Endothelial cell of umbilical vein (primary cell): ENCODE measurements at regions not wholly inside any gene's neighbourhood (a gene's known extent, or its start where the extent isn't known, plus 50 kb on each side); places are given as distances from the start of the nearest gene placed in this dataset.

Experiments used
- BruUV-seq: library from RNA; stranded (reverse); fragments of 400-500 nt; replicated peaks from 2 replicates; lab custom pipeline; 2021; lab: Mats Ljungman, UMichigan
- CTCF ChIA-PET: fragments of 300-600, 350-600 bp; sonication (Branson Sonifier 250); formaldehyde crosslinking; loops from one replicate; lab custom pipeline; 2021; ENCODE audit warnings: antibody characterized with exemption, inconsistent platforms; lab: Charles Lee
- POLR2A ChIA-PET: fragments of 300-600, 350-600 bp; sonication (Branson Sonifier 250); formaldehyde crosslinking; loops from one replicate; lab custom pipeline; 2021; ENCODE audit warnings: antibody characterized with exemption, inconsistent platforms; lab: Charles Lee
- DNase-seq: peaks from one replicate; pipeline ENCODE4 v3.0.0-alpha.2; 2011; ENCODE audit warnings: low read depth, low spot score
- FAIRE-seq: peaks from 2 replicates; lab custom pipeline; 2011; peaks lifted over from hg19 to GRCh38; lab: Jason Lieb, UNC
- H2AFZ ChIP-seq: 2 replicates; pipeline ENCODE4 v1.6.0; 2012; ENCODE audit warnings: low read depth, low read length, control low read depth, inconsistent platforms
- H3K27ac ChIP-seq: 2 replicates; pipeline ENCODE4 v1.5.1; 2011; ENCODE audit warnings: low read depth, mild to moderate bottlenecking, control low read depth, low read length, moderate library complexity; ENCODE audit not compliant: insufficient read depth
- H3K27me3 ChIP-seq, 2 experiments: 2 replicates each; pipeline versions ENCODE4 v1.6.0 to v1.6.1; 2011; ENCODE audit warnings: low read length in 2 of 2, mixed read lengths in 1 of 2; ENCODE audit not compliant: control insufficient read depth in 2 of 2, insufficient read depth in 2 of 2
- H3K36me3 ChIP-seq, 2 experiments: 2 replicates in 1 of 2; 3 replicates in 1 of 2; pipeline ENCODE4 v1.5.1; 2011; ENCODE audit warnings: low read length in 2 of 2, mild to moderate bottlenecking in 1 of 2, moderate library complexity in 1 of 2; ENCODE audit not compliant: control insufficient read depth in 2 of 2, insufficient read depth in 2 of 2; ENCODE audit errors: extremely low read depth in 1 of 2
- H3K4me1 ChIP-seq: 3 replicates; pipeline ENCODE4 v1.5.1; 2011; ENCODE audit warnings: mild to moderate bottlenecking, low read length; ENCODE audit not compliant: control insufficient read depth, insufficient read depth; ENCODE audit errors: extremely low read depth
- H3K4me2 ChIP-seq: 2 replicates; pipeline ENCODE4 v1.6.1; 2011; ENCODE audit warnings: low read length, control low read depth, mixed read lengths; ENCODE audit not compliant: insufficient read depth
- H3K4me3 ChIP-seq, 3 experiments: fragments of 200-600 bp in 1 of 3; sonication (generic), shearing (Covaris generic) in 1 of 3; replicated peaks in 1 of 3; 2 replicates each; pipeline ENCODE4 v1.5.1; 2011 to 2016; ENCODE audit warnings: control low read depth in 3 of 3, low read length in 3 of 3, mild to moderate bottlenecking in 2 of 3, inconsistent platforms in 1 of 3, low read depth in 1 of 3, moderate library complexity in 1 of 3; ENCODE audit not compliant: insufficient read depth in 1 of 3
- H3K79me2 ChIP-seq: 2 replicates; pipeline ENCODE4 v1.6.0; 2012; ENCODE audit warnings: low read length, inconsistent platforms; ENCODE audit not compliant: control insufficient read depth, insufficient read depth
- H3K9ac ChIP-seq: replicated peaks from 2 replicates; pipeline ENCODE3; 2011; ENCODE audit warnings: low read length, control low read depth; ENCODE audit not compliant: insufficient read depth; ENCODE audit errors: extremely low read depth
- H3K9me1 ChIP-seq: replicated peaks from 3 replicates; pipeline ENCODE4 v1.6.0; 2011; ENCODE audit warnings: mild to moderate bottlenecking, low read length; ENCODE audit not compliant: control insufficient read depth, insufficient read depth; ENCODE audit errors: extremely low read depth
- H3K9me3 ChIP-seq: replicated peaks from 2 replicates; pipeline ENCODE4 v1.5.1; 2012; ENCODE audit warnings: low read length, inconsistent platforms; ENCODE audit not compliant: control insufficient read depth, insufficient read depth
- H4K20me1 ChIP-seq: replicated peaks from 2 replicates; pipeline ENCODE3; 2011; ENCODE audit warnings: mild to moderate bottlenecking, low read length; ENCODE audit not compliant: control insufficient read depth, insufficient read depth; ENCODE audit errors: extremely low read depth
- EZH2 ChIP-seq: IDR thresholded peaks from 2 replicates; pipeline ENCODE4 v1.6.1; 2012; ENCODE audit warnings: borderline replicate concordance, low read depth, mild to moderate bottlenecking, moderate library complexity, low read length, inconsistent platforms; ENCODE audit not compliant: severe bottlenecking
- FOS ChIP-seq: IDR thresholded peaks from 2 replicates; pipeline ENCODE4 v1.6.1; 2011; ENCODE audit warnings: mild to moderate bottlenecking, low read length, moderate library complexity, borderline replicate concordance; ENCODE audit not compliant: insufficient read depth
- GATA2 ChIP-seq: IDR thresholded peaks from 2 replicates; pipeline ENCODE4 v1.7.0; 2011; ENCODE audit warnings: low read depth, mild to moderate bottlenecking, moderate library complexity, mixed read lengths, low read length; ENCODE audit not compliant: insufficient read length, insufficient read depth
- JUN ChIP-seq: IDR thresholded peaks from 2 replicates; pipeline ENCODE4 v1.6.1; 2011; ENCODE audit warnings: borderline replicate concordance, low read depth; ENCODE audit not compliant: insufficient read length, insufficient read depth
- MYC ChIP-seq: IDR thresholded peaks from one replicate; pipeline ENCODE4 v1.6.1; 2011; ENCODE audit warnings: mild to moderate bottlenecking, low read depth, low read length
- POLR2A ChIP-seq: IDR thresholded peaks from 2 replicates; pipeline ENCODE4 v1.6.1; 2012; ENCODE audit warnings: low read depth, mild to moderate bottlenecking, control low read depth, low read length
- POLR2AphosphoS5 ChIP-seq: IDR thresholded peaks from 2 replicates; pipeline ENCODE4 v1.6.1; 2012; ENCODE audit warnings: low read depth, mild to moderate bottlenecking, control low read depth, low read length, moderate library complexity; ENCODE audit not compliant: insufficient read depth
- dilution Hi-C: fragments of 300-500 bp; cut with MboI; formaldehyde crosslinking; loops from one replicate; pipeline ENCODE4 v1.15.0; 2019; ENCODE audit warnings: low sequenced_read_pairs; ENCODE audit not compliant: extremely low pct_ligation_motif_present
- intact Hi-C: fragments of 100-400 bp; cut with micrococcal nuclease; formaldehyde crosslinking; loops from one replicate; pipeline ENCODE4 v1.10.0; 2022
- TF ChIP-seq, protein P1 (sequence below): IDR thresholded peaks from 2 replicates; pipeline ENCODE4 v1.6.1; 2011; ENCODE audit not compliant: insufficient read depth, insufficient read length
- TF ChIP-seq, protein P2 (sequence below), 2 donors: IDR thresholded peaks; 1 replicate in 1 of 2; 2 replicates in 1 of 2; pipeline ENCODE4 v1.5.1; 2011; ENCODE audit warnings: low read length in 2 of 2, mild to moderate bottlenecking in 2 of 2, moderate library complexity in 2 of 2, control low read depth in 1 of 2, inconsistent platforms in 1 of 2, low read depth in 1 of 2; ENCODE audit not compliant: insufficient read depth in 1 of 2; ENCODE audit errors: extremely low read depth in 1 of 2

DNA sequence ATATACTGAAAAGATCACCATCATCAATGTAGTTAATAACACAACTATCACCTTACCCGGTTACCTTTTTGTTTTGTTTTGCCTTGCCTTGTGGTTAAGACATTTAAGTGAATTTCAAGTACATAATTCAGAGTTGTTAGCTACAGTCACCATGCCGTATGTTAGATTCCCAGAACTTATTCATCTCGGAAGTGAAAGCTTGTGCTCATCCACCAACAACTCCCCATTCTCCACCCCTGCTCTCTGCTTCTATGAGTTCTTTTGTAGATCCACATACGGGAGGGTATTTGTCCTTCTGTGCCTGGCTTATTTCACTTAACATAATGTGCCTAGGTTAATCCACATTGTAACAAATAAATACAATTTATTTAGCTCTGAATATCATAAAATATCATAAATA is 182.8 kb upstream of the ADARB2 start:
- intact Hi-C loops, result no loop called here
- no peak overlapping the region for H3K4me2 ChIP-seq
- dilution Hi-C loops, result no loop called here
- no peaks in the 10 kb centered on the region for H4K20me1 ChIP-seq
- no peak overlapping the region for H3K27ac ChIP-seq
- no peak overlapping the region for H3K4me3 ChIP-seq
- no peaks in the 10 kb centered on the region for H3K4me1 ChIP-seq
- ChIA-PET CTCF (no interaction called here), POLR2A (no interaction called here)
- DNase-seq (no peak), FAIRE-seq (no peak)
- TF ChIP-seq POLR2A (no peak), POLR2AphosphoS5 (no peak), FOS (no peak), MYC (no peak), EZH2 (no peak), JUN (no peak), GATA2 (no peak)
- TF ChIP-seq, protein P1, sequence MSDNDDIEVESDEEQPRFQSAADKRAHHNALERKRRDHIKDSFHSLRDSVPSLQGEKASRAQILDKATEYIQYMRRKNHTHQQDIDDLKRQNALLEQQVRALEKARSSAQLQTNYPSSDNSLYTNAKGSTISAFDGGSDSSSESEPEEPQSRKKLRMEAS, result no peak
- TF ChIP-seq, protein P2, sequence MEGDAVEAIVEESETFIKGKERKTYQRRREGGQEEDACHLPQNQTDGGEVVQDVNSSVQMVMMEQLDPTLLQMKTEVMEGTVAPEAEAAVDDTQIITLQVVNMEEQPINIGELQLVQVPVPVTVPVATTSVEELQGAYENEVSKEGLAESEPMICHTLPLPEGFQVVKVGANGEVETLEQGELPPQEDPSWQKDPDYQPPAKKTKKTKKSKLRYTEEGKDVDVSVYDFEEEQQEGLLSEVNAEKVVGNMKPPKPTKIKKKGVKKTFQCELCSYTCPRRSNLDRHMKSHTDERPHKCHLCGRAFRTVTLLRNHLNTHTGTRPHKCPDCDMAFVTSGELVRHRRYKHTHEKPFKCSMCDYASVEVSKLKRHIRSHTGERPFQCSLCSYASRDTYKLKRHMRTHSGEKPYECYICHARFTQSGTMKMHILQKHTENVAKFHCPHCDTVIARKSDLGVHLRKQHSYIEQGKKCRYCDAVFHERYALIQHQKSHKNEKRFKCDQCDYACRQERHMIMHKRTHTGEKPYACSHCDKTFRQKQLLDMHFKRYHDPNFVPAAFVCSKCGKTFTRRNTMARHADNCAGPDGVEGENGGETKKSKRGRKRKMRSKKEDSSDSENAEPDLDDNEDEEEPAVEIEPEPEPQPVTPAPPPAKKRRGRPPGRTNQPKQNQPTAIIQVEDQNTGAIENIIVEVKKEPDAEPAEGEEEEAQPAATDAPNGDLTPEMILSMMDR (IDR thresholded peaks at IDR 0.05; ENCODE audit: extremely low read depth in 1 of 2, insufficient read depth in 1 of 2, low read depth in 1 of 2, low read length in 2 of 2), result no peak
- no peaks in the 10 kb centered on the region for H3K9me1 ChIP-seq
- H3K79me2 ChIP-seq, result no peaks in the 10 kb centered on the region
- no peak overlapping the region for H3K9ac ChIP-seq
- no peaks in the 10 kb centered on the region for H3K36me3 ChIP-seq
- no peak overlapping the region for H2AFZ ChIP-seq
- no TSS peak for BruUV-seq
- H3K27me3 ChIP-seq, result no peaks in the 10 kb centered on the region
- no peaks in the 10 kb centered on the region for H3K9me3 ChIP-seq
